Fibroblast of lung (primary cell): ENCODE measurements at regions not wholly inside any gene's neighbourhood (a gene's known extent, or its start where the extent isn't known, plus 50 kb on each side); places are given as distances from the start of the nearest gene placed in this dataset.

Experiments used
- DNase-seq, 2 donors: peaks; one replicate each; pipeline versions ENCODE4 v3.0.0 to v3.0.0-alpha.2; 2010; ENCODE audit warnings: low read depth in 2 of 2
- H2AFZ ChIP-seq: 2 replicates; pipeline ENCODE4 v1.5.1; 2012; ENCODE audit warnings: low read length, control low read depth, inconsistent platforms
- H3K27ac ChIP-seq: 2 replicates; pipeline ENCODE4 v1.5.1; 2011; ENCODE audit warnings: low read length, control low read depth; ENCODE audit not compliant: insufficient read depth
- H3K27me3 ChIP-seq: 2 replicates; pipeline ENCODE4 v1.5.1; 2011; ENCODE audit warnings: mild to moderate bottlenecking, low read length; ENCODE audit not compliant: control insufficient read depth, insufficient read depth
- H3K36me3 ChIP-seq: 2 replicates; pipeline ENCODE4 v1.5.1; 2011; ENCODE audit warnings: low read length; ENCODE audit not compliant: control insufficient read depth, insufficient read depth
- H3K4me1 ChIP-seq: 2 replicates; pipeline ENCODE4 v1.5.1; 2011; ENCODE audit warnings: low read length; ENCODE audit not compliant: control insufficient read depth, insufficient read depth; ENCODE audit errors: extremely low read depth
- H3K4me2 ChIP-seq: 2 replicates; pipeline ENCODE4 v1.5.1; 2011; ENCODE audit warnings: low read length, control low read depth; ENCODE audit not compliant: insufficient read depth; ENCODE audit errors: extremely low read depth
- H3K4me3 ChIP-seq, 4 experiments: fragments of 200-600 bp in 1 of 4; sonication (generic) in 1 of 4; replicated peaks in 1 of 4; 2 replicates each; pipeline ENCODE4 v1.5.1; 2011 to 2016; ENCODE audit warnings: low read length in 4 of 4, low read depth in 3 of 4, mild to moderate bottlenecking in 3 of 4, control low read depth in 2 of 4, inconsistent platforms in 1 of 4, mixed read lengths in 1 of 4; ENCODE audit not compliant: insufficient read depth in 1 of 4; ENCODE audit errors: control extremely low read depth in 1 of 4
- H3K79me2 ChIP-seq: 2 replicates; pipeline ENCODE4 v1.5.1; 2012; ENCODE audit warnings: mild to moderate bottlenecking, low read length, inconsistent platforms; ENCODE audit not compliant: control insufficient read depth, insufficient read depth
- H3K9ac ChIP-seq: 2 replicates; pipeline ENCODE4 v1.5.1; 2011; ENCODE audit warnings: mild to moderate bottlenecking, low read length, control low read depth; ENCODE audit not compliant: insufficient read depth
- H3K9me3 ChIP-seq: 2 replicates; pipeline ENCODE4 v1.5.1; 2012; ENCODE audit warnings: low read depth, low read length; ENCODE audit not compliant: control insufficient read depth, insufficient read depth
- H4K20me1 ChIP-seq: 2 replicates; pipeline ENCODE4 v1.5.1; 2011; ENCODE audit warnings: low read length; ENCODE audit not compliant: control insufficient read depth, insufficient read depth; ENCODE audit errors: extremely low read depth
- EZH2 ChIP-seq: IDR thresholded peaks from 2 replicates; pipeline ENCODE4 v1.5.1; 2012; ENCODE audit warnings: low read length, control low read depth, mild to moderate bottlenecking; ENCODE audit errors: missing control alignments
- TF ChIP-seq, protein P1 (sequence below), 2 donors: IDR thresholded peaks in 1 of 2; conservative IDR thresholded peaks in 1 of 2; 1 replicate in 1 of 2; 2 replicates in 1 of 2; pipeline ENCODE4 v1.5.1; 2011 to 2012; ENCODE audit warnings: low read length in 2 of 2, control low read depth in 1 of 2, inconsistent platforms in 1 of 2, low read depth in 1 of 2, mild to moderate bottlenecking in 1 of 2

DNA sequence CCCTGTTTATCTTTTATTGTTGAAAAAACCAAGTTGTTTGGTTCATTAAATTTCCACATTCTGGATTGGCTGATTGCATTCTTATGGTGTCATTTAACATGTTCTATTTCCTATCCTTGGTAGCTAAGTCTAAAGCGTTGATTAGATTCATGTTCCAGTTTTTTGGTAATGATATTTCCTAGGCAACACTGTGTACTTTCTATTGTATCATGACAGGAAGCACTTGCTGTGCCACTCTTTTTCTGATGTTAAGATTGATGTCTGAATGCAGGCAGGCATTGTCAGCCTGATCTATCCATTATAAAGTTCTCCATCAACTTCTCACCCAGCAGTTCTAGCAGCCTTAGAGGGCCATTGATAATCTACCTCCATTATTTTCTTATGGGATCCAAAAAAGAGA is 91.1 kb upstream of the ARID2 start:
- no peak overlapping the region for H3K27ac ChIP-seq
- H3K4me3 ChIP-seq, result no peak overlapping the region
- H4K20me1 ChIP-seq, result no peaks in the 10 kb centered on the region
- no peak for TF ChIP-seq EZH2
- TF ChIP-seq, protein P1, sequence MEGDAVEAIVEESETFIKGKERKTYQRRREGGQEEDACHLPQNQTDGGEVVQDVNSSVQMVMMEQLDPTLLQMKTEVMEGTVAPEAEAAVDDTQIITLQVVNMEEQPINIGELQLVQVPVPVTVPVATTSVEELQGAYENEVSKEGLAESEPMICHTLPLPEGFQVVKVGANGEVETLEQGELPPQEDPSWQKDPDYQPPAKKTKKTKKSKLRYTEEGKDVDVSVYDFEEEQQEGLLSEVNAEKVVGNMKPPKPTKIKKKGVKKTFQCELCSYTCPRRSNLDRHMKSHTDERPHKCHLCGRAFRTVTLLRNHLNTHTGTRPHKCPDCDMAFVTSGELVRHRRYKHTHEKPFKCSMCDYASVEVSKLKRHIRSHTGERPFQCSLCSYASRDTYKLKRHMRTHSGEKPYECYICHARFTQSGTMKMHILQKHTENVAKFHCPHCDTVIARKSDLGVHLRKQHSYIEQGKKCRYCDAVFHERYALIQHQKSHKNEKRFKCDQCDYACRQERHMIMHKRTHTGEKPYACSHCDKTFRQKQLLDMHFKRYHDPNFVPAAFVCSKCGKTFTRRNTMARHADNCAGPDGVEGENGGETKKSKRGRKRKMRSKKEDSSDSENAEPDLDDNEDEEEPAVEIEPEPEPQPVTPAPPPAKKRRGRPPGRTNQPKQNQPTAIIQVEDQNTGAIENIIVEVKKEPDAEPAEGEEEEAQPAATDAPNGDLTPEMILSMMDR (conservative IDR thresholded peaks at IDR 0.05 in 1 of 2, IDR thresholded peaks at IDR 0.05 in 1 of 2; ENCODE audit: low read depth in 1 of 2, low read length in 2 of 2), result no peak
- no peaks in the 10 kb centered on the region for H3K79me2 ChIP-seq
- no peak overlapping the region for H3K4me2 ChIP-seq
- H3K9ac ChIP-seq, result no peak overlapping the region
- H2AFZ ChIP-seq, result no peak overlapping the region
- H3K4me1 ChIP-seq, result no peaks in the 10 kb centered on the region
- H3K27me3 ChIP-seq, result no peaks in the 10 kb centered on the region
- no peaks in the 10 kb centered on the region for H3K36me3 ChIP-seq
- DNase-seq, result no peak
- no peaks in the 10 kb centered on the region for H3K9me3 ChIP-seq

DNA sequence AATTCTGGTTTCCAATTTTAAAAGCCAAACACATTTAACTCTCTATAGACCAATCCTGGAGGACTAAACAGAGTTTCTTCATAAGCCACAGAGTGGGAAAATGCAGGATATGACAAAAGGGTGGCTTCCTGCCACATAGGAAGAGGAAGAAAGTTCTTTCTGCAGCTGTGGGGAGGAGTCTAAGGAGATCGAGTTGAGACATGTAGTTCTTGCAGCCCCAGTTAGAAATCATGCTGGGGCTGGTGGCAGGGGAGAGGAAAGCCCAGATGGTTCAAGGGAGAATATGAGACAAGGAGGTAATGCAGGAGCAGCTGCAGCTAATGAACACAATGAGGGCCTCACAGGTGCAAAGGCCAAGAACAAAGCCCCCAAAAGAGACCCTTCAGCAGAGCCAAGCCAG is 85.0 kb upstream of the ARID2 start:
- Histone ChIP-seq H2AFZ (peak overlapping the region; percentile 57), H3K4me1 (peaks cover 4% of the 10 kb centered on the region), H3K4me2 (no peak overlapping the region), H3K4me3 (no peak overlapping the region), H3K36me3 (no peaks in the 10 kb centered on the region), H3K9me3 (no peaks in the 10 kb centered on the region), H3K9ac (no peak overlapping the region), H3K27me3 (no peaks in the 10 kb centered on the region), H4K20me1 (no peaks in the 10 kb centered on the region), H3K79me2 (no peaks in the 10 kb centered on the region), H3K27ac (no peak overlapping the region)
- peak; percentile 34 to 61 for DNase-seq
- TF ChIP-seq, protein P1 (conservative IDR thresholded peaks at IDR 0.05 in 1 of 2, IDR thresholded peaks at IDR 0.05 in 1 of 2; ENCODE audit: low read depth in 1 of 2, low read length in 2 of 2), result no peak
- no peak for TF ChIP-seq EZH2

DNA sequence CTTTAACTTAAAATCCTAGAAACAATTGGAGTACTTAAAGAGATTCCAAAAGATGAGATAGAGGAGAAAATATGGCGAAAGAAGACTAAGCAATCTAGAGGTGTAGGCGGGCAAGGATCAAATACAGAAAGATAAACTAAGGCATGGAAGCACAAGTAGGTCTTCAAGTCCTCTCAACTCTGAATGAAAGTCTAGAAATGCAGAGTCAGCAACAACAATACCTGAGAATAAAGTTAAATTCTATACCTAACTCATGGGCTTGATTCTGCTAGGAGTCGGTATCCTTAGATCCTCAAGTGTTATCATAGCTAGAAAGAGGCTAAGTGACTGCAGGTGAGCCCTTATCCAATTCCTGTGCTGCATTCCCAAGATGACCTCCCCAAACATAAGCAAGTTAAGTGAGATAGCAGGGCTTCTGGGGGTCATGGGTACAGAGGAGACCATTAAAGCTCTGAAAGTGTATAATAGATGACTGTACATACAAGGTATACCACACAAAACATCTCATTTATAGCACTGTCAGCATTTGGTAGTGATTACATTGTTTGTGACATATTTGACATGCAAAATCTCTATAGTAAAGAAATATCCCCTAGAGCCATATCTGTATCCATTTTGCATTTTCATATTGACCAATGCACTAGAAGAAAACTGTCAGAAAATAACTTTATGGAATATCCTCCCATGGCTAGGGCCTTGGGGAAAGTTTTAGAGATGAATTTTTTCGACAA is 82.5 kb upstream of the ARID2 start:
- no peak for TF ChIP-seq EZH2
- TF ChIP-seq, protein P1 (conservative IDR thresholded peaks at IDR 0.05 in 1 of 2, IDR thresholded peaks at IDR 0.05 in 1 of 2; ENCODE audit: low read depth in 1 of 2, low read length in 2 of 2), result no peak
- Histone ChIP-seq H4K20me1 (no peaks in the 10 kb centered on the region), H3K27me3 (no peaks in the 10 kb centered on the region)

More for the DNA sequence above, 82.5 kb upstream of the ARID2 start:
- Histone ChIP-seq H3K79me2 (no peaks in the 10 kb centered on the region), H3K9me3 (no peaks in the 10 kb centered on the region), H3K9ac (no peak overlapping the region), H2AFZ (no peak overlapping the region), H3K4me3 (no peak overlapping the region), H3K4me1 (peaks cover 4% of the 10 kb centered on the region), H3K36me3 (no peaks in the 10 kb centered on the region), H3K27ac (no peak overlapping the region), H3K4me2 (no peak overlapping the region)
- no peak for DNase-seq
